ENCODE measurements at regions not wholly inside any gene's neighbourhood (a gene's known extent, or its start where the extent isn't known, plus 50 kb on each side); places are given as distances from the start of the nearest gene placed in this dataset.

DNA sequence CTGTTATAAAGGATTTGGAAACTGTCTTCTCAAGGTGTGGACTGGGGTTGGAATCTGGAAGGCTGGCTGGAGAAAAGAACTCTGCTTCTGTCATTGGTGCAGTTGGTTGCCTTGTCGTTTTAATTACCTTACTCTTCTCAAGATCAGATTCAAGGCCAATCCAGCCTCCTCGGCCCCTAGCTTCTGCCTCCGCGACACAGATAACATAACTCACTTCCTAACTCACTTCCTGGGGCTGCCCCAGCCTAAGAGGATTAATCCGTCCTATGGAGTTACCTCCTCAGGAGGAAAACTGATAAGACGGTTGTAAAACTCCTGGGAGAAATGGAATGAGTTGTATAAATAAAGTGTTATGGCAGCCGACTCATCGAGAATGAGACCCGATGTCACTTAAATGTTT lies 389.1 kb upstream of the WWC1 start (continued):
- TF ChIP-seq ZSCAN21 (CRISPR knock-in tag; IDR thresholded peaks at IDR 0.05; ENCODE audit: borderline replicate concordance) (no peak), ZNF263 (CRISPR knock-in tag; IDR thresholded peaks at IDR 0.05) (no peak)

DNA sequence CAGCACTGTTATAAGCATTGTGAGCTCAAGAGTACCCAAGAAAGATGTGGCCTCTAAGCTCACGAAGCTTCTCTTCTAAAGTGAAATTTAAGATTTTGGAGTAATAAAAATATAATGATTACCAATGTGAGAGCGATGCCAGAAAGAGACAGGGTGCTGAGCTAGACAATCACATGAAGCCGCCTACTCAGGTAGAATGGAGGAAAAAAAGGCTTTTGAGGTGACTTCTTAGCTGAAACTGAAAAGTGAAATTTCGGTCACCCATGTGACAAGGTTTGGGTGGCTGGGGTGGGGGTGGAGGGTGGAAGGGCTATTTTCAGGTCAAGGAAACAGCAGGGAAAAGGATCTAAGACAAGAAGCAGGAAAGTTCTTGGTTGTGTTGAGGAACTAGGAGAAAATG lies 388.2 kb upstream of the WWC1 start:
- Histone ChIP-seq H3K9me3 (ENCODE audit: low read length) (no peaks in the 10 kb centered on the region), H3K27me3 (ENCODE audit: control insufficient read depth in 1 of 2, insufficient read depth in 2 of 2, low read length in 2 of 2) (peaks cover 0 to 10% of the 10 kb centered on the region in 2 experiments; a peak in 1 of 5 replicates), H3K36me3 (replicated peaks in 1 of 2; ENCODE audit: control insufficient read depth in 1 of 2, insufficient read depth in 2 of 2, low read length in 2 of 2) (no peaks in the 10 kb centered on the region), H3K4me1 (ENCODE audit: insufficient read depth, low read length) (no peaks in the 10 kb centered on the region), H3K9ac (ENCODE audit: insufficient read depth, low read depth, low read length) (no peak overlapping the region), H3K27ac (ENCODE audit: extremely low read length, insufficient read depth, low read length) (no peak overlapping the region), H3K4me3 (replicated peaks in 1 of 3; ENCODE audit: insufficient read depth in 1 of 3, low read depth in 2 of 3, low read length in 3 of 3) (no peak overlapping the region), H2AFZ (ENCODE audit: low read length) (no peak overlapping the region), H3K4me2 (ENCODE audit: low read depth, low read length) (no peak overlapping the region), H4K20me1 (ENCODE audit: insufficient read depth, low read length) (no peaks in the 10 kb centered on the region), H3K79me2 (ENCODE audit: insufficient read depth, low read length) (no peaks in the 10 kb centered on the region)
- ChIA-PET CTCF (ENCODE audit: low intra/inter-chr PET ratio, low total read pairs) (no interaction called here), POLR2A (no interaction called here)
- TF ChIP-seq, protein P1, sequence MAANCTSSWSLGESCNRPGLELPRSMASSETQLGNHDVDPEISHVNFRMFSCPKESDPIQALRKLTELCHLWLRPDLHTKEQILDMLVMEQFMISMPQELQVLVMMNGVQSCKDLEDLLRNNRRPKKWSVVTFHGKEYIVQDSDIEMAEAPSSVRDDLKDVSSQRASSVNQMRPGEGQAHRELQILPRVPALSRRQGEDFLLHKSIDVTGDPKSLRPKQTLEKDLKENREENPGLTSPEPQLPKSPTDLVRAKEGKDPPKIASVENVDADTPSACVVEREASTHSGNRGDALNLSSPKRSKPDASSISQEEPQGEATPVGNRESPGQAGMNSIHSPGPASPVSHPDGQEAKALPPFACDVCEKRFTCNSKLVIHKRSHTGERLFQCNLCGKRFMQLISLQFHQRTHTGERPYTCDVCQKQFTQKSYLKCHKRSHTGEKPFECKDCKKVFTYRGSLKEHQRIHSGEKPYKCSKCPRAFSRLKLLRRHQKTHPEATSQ (CRISPR knock-in tag; IDR thresholded peaks at IDR 0.05; ENCODE audit: borderline replicate concordance), result no peak
- TF ChIP-seq, protein P2, sequence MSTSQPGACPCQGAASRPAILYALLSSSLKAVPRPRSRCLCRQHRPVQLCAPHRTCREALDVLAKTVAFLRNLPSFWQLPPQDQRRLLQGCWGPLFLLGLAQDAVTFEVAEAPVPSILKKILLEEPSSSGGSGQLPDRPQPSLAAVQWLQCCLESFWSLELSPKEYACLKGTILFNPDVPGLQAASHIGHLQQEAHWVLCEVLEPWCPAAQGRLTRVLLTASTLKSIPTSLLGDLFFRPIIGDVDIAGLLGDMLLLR (CRISPR knock-in tag; IDR thresholded peaks at IDR 0.05), result no peak
- TF ChIP-seq RAD21 (CRISPR knock-in tag; IDR thresholded peaks at IDR 0.05) (no peak), ZNF589 (CRISPR knock-in tag; conservative IDR thresholded peaks at IDR 0.05) (no peak), ZNF264 (CRISPR knock-in tag; IDR thresholded peaks at IDR 0.05) (no peak), NRL (CRISPR knock-in tag; IDR thresholded peaks at IDR 0.05; ENCODE audit: borderline replicate concordance) (no peak), JUNB (CRISPR knock-in tag; IDR thresholded peaks at IDR 0.05; ENCODE audit: borderline replicate concordance) (no peak), ZNF383 (CRISPR knock-in tag; IDR thresholded peaks at IDR 0.05; ENCODE audit: borderline replicate concordance) (no peak)
- in situ Hi-C loops (cut with HindIII; ENCODE audit: extremely low pct_ligation_motif_present, low pct_unique_long_range_greater_than_20kb) (no loop called here), intact Hi-C loops (cut with micrococcal nuclease; ENCODE audit: unreplicated experiment) (no loop called here)
- ATAC-seq, result no peak
- no TSS peak for BruUV-seq (replicated peaks)
- WGBS (ENCODE audit: low lambda C conversion rate), result 1% methylated on average over 4 of the region's 4 CpGs
- no peak for DNase-seq (ENCODE audit: low spot score)
- FAIRE-seq, result no peak
